Breast epithelium (tissue), 4 donors: ENCODE measurements at regions not wholly inside any gene's neighbourhood (a gene's known extent, or its start where the extent isn't known, plus 50 kb on each side); places are given as distances from the start of the nearest gene placed in this dataset.
"Not testable (repeated sequence)": the region's sequence is repeated elsewhere in the genome, so short reads cannot be mapped to it uniquely, and the experiment has no call there.

Experiments
- DNase-seq, 2 donors: peaks; one replicate each; pipeline ENCODE4 v3.0.0-alpha.2; 2019; ENCODE audit warnings: low spot score in 2 of 2
- H3K27ac ChIP-seq, 2 donors: fragments of 200-600 bp; sonication (generic) in 1 of 2; one replicate each; pipeline ENCODE4 v1.5.1; 2016 to 2019; ENCODE audit warnings: mild to moderate bottlenecking in 1 of 2
- H3K27me3 ChIP-seq, 2 donors: fragments of 200-600 bp; sonication (generic) in 1 of 2; one replicate each; pipeline versions ENCODE4 v1.5.1 to v1.6.0; 2017 to 2019; ENCODE audit warnings: control low read depth in 1 of 2, mild to moderate bottlenecking in 1 of 2
- H3K36me3 ChIP-seq: fragments of 200-600 bp; one replicate; pipeline ENCODE4 v1.5.1; 2019
- H3K4me1 ChIP-seq, 2 donors: fragments of 200-600 bp; sonication (generic); one replicate each; pipeline ENCODE4 v1.5.1; 2016 to 2019; ENCODE audit warnings: control low read depth in 1 of 2
- H3K4me3 ChIP-seq, 3 donors: fragments of 200-600 bp; sonication (generic); 1 replicate in 2 of 3; 2 replicates in 1 of 3; pipeline ENCODE4 v1.5.1; 2016 to 2019; ENCODE audit warnings: mild to moderate bottlenecking in 3 of 3, moderate library complexity in 2 of 3
- H3K9me3 ChIP-seq, 2 donors: fragments of 200-600 bp; sonication (generic) in 1 of 2; one replicate each; pipeline ENCODE4 v1.5.1; 2016 to 2019; ENCODE audit warnings: control low read depth in 1 of 2
- CTCF ChIP-seq, 3 donors: fragments of 450-650 bp; IDR thresholded peaks; one replicate each; pipeline ENCODE4 v1.5.1; 2016 to 2017; ENCODE audit warnings: antibody characterized with exemption in 3 of 3, mild to moderate bottlenecking in 3 of 3, moderate library complexity in 3 of 3
- POLR2A ChIP-seq: fragments of 450-650 bp; IDR thresholded peaks from one replicate; pipeline ENCODE4 v1.6.1; 2016; ENCODE audit warnings: antibody characterized with exemption, mild to moderate bottlenecking, moderate library complexity
- POLR2AphosphoS5 ChIP-seq, 3 donors: sonication (generic); formaldehyde crosslinking; IDR thresholded peaks; one replicate each; pipeline ENCODE4 v1.6.1; 2017; ENCODE audit warnings: antibody characterized with exemption in 3 of 3
- intact Hi-C: fragments of 100-400 bp; cut with DNase I; formaldehyde crosslinking; loops from one replicate; pipeline ENCODE4 v1.15.1; 2023; ENCODE audit warnings: low total_unique reads

DNA sequence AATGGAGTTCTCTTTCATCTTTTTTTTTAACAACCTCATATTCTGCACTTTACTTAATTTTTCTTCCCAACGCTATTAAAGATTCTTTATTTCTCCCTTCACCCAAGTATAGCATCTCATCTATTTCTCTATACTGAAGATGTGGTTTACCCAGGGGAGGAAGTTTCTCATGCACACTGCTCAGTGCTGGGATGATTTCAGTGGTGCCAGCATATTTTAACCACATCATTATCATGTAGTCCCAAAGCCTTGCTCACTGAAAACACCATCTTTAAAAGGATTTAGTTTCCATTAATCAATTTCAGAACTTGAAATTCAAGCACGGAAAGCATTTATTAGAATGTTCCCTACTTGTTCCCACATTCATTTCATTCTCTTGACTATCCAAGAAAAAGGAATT, 725.7 kb downstream of the USP25 start:
- TF ChIP-seq CTCF (IDR thresholded peaks at IDR 0.05), result no peak
- TF ChIP-seq POLR2AphosphoS5 (IDR thresholded peaks at IDR 0.05), result no peak
- no peak for TF ChIP-seq POLR2A
- intact Hi-C loops, result no loop called here
- H3K27ac ChIP-seq, result peak overlapping the region in 1 of 2 donors; percentile 44
- no peaks in the 10 kb centered on the region for H3K36me3 ChIP-seq
- no peaks in the 10 kb centered on the region for H3K4me1 ChIP-seq
- H3K4me3 ChIP-seq, result peak overlapping the region in 1 of 3 donors; percentile 32
- no peaks in the 10 kb centered on the region for H3K9me3 ChIP-seq
- DNase-seq, result no peak
- no peaks in the 10 kb centered on the region for H3K27me3 ChIP-seq

- intact Hi-C loops, result no loop called here
- Histone ChIP-seq H3K4me3 (peak overlapping the region in 1 of 3 donors; percentile 32), H3K36me3 (no peaks in the 10 kb centered on the region), H3K9me3 (no peaks in the 10 kb centered on the region), H3K27me3 (no peaks in the 10 kb centered on the region), H3K27ac (peak overlapping the region in 1 of 2 donors; percentile 44), H3K4me1 (no peaks in the 10 kb centered on the region)
- no peak for TF ChIP-seq POLR2AphosphoS5 (IDR thresholded peaks at IDR 0.05)
- no peak for TF ChIP-seq CTCF (IDR thresholded peaks at IDR 0.05)
- TF ChIP-seq POLR2A, result no peak
- no peak for DNase-seq
These were observed 726.2 kb downstream of the USP25 start for GRCh38 chr21:16455978-16456377.

DNA sequence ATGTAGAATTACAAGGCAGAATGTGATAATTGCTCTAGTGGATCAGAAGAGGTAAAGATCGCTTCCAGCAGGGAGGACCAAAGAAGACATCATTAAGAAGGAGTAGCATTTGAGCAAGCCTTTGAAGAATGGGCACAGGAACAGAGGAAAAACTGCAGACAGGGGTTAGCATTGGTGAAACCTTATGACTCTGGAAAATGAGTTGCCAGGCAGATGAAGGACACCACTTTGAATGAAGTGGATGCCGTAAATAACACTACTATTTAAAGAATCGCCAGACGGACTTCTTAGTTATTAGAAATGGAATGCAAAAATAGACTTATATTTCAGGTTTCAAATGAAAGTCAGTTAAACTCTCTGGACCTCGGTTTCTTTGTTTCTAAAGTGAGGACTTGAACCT, 727.7 kb downstream of the USP25 start:
- Histone ChIP-seq H3K27ac (no peak overlapping the region), H3K9me3 (no peaks in the 10 kb centered on the region), H3K36me3 (no peaks in the 10 kb centered on the region), H3K27me3 (no peaks in the 10 kb centered on the region), H3K4me3 (no peak overlapping the region), H3K4me1 (no peaks in the 10 kb centered on the region)
- no peak for TF ChIP-seq CTCF (IDR thresholded peaks at IDR 0.05)
- no peak for TF ChIP-seq POLR2AphosphoS5 (IDR thresholded peaks at IDR 0.05)
- intact Hi-C loops, result no loop called here
- no peak for DNase-seq

- intact Hi-C loops, result no loop called here
These were observed 731.2 kb downstream of the USP25 start for GRCh38 chr21:16460936-16461335.

GRCh38 chr21:16464211-16464889, 734.6 kb downstream of the USP25 start:
- DNase-seq, H3K4me3 ChIP-seq, H3K27me3 ChIP-seq, H3K36me3 ChIP-seq, H3K4me1 ChIP-seq, H3K27ac ChIP-seq, intact Hi-C loops, H3K9me3 ChIP-seq: not testable (repeated sequence)

More at GRCh38 chr21:16460936-16461335, 731.2 kb downstream of the USP25 start:
- no peak overlapping the region for H3K27ac ChIP-seq
- peaks cover 0 to 8% of the 10 kb centered on the region in 2 donors for H3K9me3 ChIP-seq
- TF ChIP-seq POLR2A (no peak), POLR2AphosphoS5 (IDR thresholded peaks at IDR 0.05) (no peak), CTCF (IDR thresholded peaks at IDR 0.05) (no peak)
- no peak for DNase-seq
- H3K4me3 ChIP-seq, result no peak overlapping the region
- H3K36me3 ChIP-seq, result no peaks in the 10 kb centered on the region
- H3K4me1 ChIP-seq, result no peaks in the 10 kb centered on the region
- no peaks in the 10 kb centered on the region for H3K27me3 ChIP-seq
